ENCODE measurements at regions not wholly inside any gene's neighbourhood (a gene's known extent, or its start where the extent isn't known, plus 50 kb on each side); places are given as distances from the start of the nearest gene placed in this dataset.
A peak's percentile ranks its signal among the peaks of the same experiment; 100 is the strongest.

GRCh38 chr2:217622205-217623060, 380.4 kb downstream of the TNS1 start:
- no peaks in the 10 kb centered on the region for H3K27me3 ChIP-seq (ENCODE audit: control insufficient read depth, insufficient read depth, low read length)
- TF ChIP-seq CTCF (IDR thresholded peaks at IDR 0.05; ENCODE audit: insufficient read depth, low read length, poor library complexity, severe bottlenecking): no peak
- DNase-seq (ENCODE audit: low read depth): peak; percentile 41
- H3K36me3 ChIP-seq (ENCODE audit: control insufficient read depth, insufficient read depth, low read length): no peaks in the 10 kb centered on the region
- H3K4me3 ChIP-seq (ENCODE audit: low read depth, low read length): no peak overlapping the region

DNA sequence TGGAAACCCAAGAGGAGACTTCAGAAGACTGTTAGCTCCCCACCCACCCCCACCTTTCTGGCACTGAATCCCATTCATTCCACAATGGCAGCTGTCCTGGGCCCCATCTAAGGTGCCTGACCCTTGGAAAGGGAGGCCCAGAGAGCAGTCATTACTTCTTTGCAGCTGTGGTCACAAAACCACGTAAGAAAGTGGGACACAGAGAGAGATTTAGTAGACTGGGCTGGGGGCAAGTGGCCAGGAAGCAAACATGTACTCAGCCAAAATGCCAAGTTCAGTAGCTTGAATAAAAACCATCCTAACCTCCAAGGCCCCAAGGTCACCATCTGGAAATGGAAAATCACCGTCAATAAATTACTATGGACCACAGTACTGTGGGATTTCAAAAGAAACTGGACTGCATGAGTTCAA, 381.4 kb downstream of the TNS1 start:
- no peaks in the 10 kb centered on the region for H3K27me3 ChIP-seq (ENCODE audit: control insufficient read depth, insufficient read depth, low read length)

DNA sequence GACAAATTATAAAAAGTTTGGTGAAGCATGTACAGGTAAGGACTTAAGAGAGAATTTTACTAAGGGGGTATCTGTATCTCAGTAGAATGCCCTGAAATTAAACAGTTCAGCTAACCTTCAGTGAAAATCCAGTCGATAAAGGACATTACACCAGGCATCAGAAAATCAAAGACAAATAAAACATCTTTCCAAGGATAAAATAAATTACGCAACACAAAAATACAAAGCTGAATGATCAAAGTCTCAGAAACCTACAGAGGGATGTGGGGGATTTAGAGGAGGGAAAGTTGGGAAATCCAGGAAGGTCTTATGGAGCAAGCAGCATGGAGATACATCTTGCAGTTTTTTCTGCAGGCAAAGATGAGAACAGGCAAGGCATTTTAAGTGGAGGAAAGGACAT, 384.1 kb downstream of the TNS1 start:
- no peak for DNase-seq (ENCODE audit: low read depth)
- no peak for TF ChIP-seq CTCF (IDR thresholded peaks at IDR 0.05; ENCODE audit: insufficient read depth, low read length, poor library complexity, severe bottlenecking)
- Histone ChIP-seq H3K27me3 (ENCODE audit: control insufficient read depth, insufficient read depth, low read length) (no peaks in the 10 kb centered on the region), H3K4me3 (ENCODE audit: low read depth, low read length) (no peak overlapping the region), H3K36me3 (ENCODE audit: control insufficient read depth, insufficient read depth, low read length) (no peaks in the 10 kb centered on the region)

More for the DNA sequence above, 381.4 kb downstream of the TNS1 start:
- no peak for TF ChIP-seq CTCF (IDR thresholded peaks at IDR 0.05; ENCODE audit: insufficient read depth, low read length, poor library complexity, severe bottlenecking)
- Histone ChIP-seq H3K4me3 (ENCODE audit: low read depth, low read length) (no peak overlapping the region), H3K36me3 (ENCODE audit: control insufficient read depth, insufficient read depth, low read length) (no peaks in the 10 kb centered on the region)
- no peak for DNase-seq (ENCODE audit: low read depth)

DNA sequence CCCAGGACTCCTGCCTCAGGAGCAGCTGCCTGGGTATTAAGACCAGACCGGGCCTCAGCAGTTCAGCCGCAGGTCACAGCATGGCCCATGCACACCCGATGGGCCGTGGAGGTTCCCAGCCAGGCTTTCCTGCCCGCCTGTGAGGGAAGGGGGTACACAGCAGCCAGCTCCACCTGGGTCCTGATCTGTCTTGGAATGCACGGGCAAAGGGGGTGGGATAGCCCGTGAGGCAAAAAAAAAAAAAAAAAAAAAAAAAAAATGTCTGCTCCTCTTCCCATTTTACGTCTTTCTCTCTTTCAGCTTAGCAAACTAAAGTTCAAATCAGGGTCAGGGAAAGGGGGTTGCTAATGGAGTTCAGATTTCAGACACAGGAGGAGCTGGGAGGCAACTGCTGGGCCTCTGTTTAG, 385.2 kb downstream of the TNS1 start:
- no peak for TF ChIP-seq CTCF (IDR thresholded peaks at IDR 0.05; ENCODE audit: insufficient read depth, low read length, poor library complexity, severe bottlenecking)
- no peaks in the 10 kb centered on the region for H3K36me3 ChIP-seq (ENCODE audit: control insufficient read depth, insufficient read depth, low read length)
- no peak for DNase-seq (ENCODE audit: low read depth)
- no peak overlapping the region for H3K4me3 ChIP-seq (ENCODE audit: low read depth, low read length)
- H3K27me3 ChIP-seq (ENCODE audit: control insufficient read depth, insufficient read depth, low read length): no peaks in the 10 kb centered on the region

DNA sequence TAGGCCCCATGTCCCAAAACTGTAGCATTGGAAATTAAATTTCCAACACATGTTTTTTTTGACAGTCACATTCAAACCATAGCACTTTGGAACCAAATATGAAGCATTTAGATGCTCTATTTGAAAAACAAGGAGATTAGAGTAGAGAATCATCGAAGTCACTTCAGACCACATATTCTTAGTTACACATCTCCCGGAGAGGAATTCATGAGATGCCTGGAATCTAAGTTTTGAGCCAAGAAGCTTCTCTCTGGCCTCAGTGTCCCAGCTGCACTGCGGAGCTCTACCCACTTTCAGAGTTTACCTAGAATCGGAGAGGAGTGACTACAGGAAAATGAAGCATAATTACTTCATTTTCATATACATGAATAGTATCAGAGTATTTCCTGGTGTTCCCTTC, 385.9 kb downstream of the TNS1 start:
- Histone ChIP-seq H3K4me3 (ENCODE audit: low read depth, low read length) (no peak overlapping the region), H3K36me3 (ENCODE audit: control insufficient read depth, insufficient read depth, low read length) (no peaks in the 10 kb centered on the region), H3K27me3 (ENCODE audit: control insufficient read depth, insufficient read depth, low read length) (no peaks in the 10 kb centered on the region)
- TF ChIP-seq CTCF (IDR thresholded peaks at IDR 0.05; ENCODE audit: insufficient read depth, low read length, poor library complexity, severe bottlenecking): no peak
- DNase-seq (ENCODE audit: low read depth): no peak

DNA sequence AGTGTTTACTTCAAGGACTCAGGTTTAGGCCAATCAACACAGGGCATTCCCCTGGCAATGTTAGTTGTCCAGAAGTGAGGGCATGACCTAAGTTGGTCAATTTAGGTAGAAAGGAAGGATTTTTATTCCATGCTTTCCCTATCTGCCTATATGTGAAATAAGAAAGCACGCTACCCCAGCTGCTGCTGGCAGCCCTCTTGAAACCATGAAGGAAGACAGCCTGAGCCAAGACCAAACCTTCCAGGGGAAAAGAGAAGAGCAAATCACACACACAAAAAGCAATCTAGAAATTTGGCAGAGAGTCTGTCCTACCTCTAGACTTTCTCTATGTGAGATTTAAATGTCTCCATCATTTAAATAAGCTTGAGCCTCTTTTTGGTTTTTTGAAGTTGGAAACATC, 387.6 kb downstream of the TNS1 start:
- DNase-seq (ENCODE audit: low read depth): no peak
- Histone ChIP-seq H3K36me3 (ENCODE audit: control insufficient read depth, insufficient read depth, low read length) (no peaks in the 10 kb centered on the region), H3K27me3 (ENCODE audit: control insufficient read depth, insufficient read depth, low read length) (no peaks in the 10 kb centered on the region), H3K4me3 (ENCODE audit: low read depth, low read length) (no peak overlapping the region)
- no peak for TF ChIP-seq CTCF (IDR thresholded peaks at IDR 0.05; ENCODE audit: insufficient read depth, low read length, poor library complexity, severe bottlenecking)
